Bronchial epithelial cell (primary cell): ENCODE measurements at regions not wholly inside any gene's neighbourhood (a gene's known extent, or its start where the extent isn't known, plus 50 kb on each side); places are given as distances from the start of the nearest gene placed in this dataset.

ENCODE experiments used
- DNase-seq: peaks from one replicate; pipeline ENCODE4 v3.0.0-alpha.2; 2010; ENCODE audit warnings: low read depth
- FAIRE-seq: peaks from 2 replicates; lab custom pipeline; 2011; peaks lifted over from hg19 to GRCh38; lab: Jason Lieb, UNC
- H3K27me3 ChIP-seq: 2 replicates; pipeline ENCODE4 v1.5.1; 2011; ENCODE audit warnings: low read length; ENCODE audit not compliant: control insufficient read depth, insufficient read depth
- H3K36me3 ChIP-seq: 2 replicates; pipeline ENCODE4 v1.5.1; 2011; ENCODE audit warnings: low read length; ENCODE audit not compliant: control insufficient read depth, insufficient read depth
- H3K4me3 ChIP-seq: 2 replicates; pipeline ENCODE4 v1.5.1; 2011; ENCODE audit warnings: mild to moderate bottlenecking, low read depth, low read length, control low read depth
- CTCF ChIP-seq: IDR thresholded peaks from 2 replicates; pipeline ENCODE4 v1.5.1; 2011; ENCODE audit warnings: mild to moderate bottlenecking, moderate library complexity, low read length, control low read depth, inconsistent platforms; ENCODE audit not compliant: insufficient read depth, severe bottlenecking

GRCh38 chr12:127254420-127254955 is 1012.5 kb upstream of the TMEM132C start:
- no peak for TF ChIP-seq CTCF
- no peak for FAIRE-seq

GRCh38 chr12:127257366-127257935 is 1009.5 kb upstream of the TMEM132C start:
- no peak for TF ChIP-seq CTCF
- H3K4me3 ChIP-seq, result no peak overlapping the region
- no peaks in the 10 kb centered on the region for H3K36me3 ChIP-seq
- FAIRE-seq (no peak), DNase-seq (peak; percentile 66)
- H3K27me3 ChIP-seq, result no peaks in the 10 kb centered on the region

More at GRCh38 chr12:127254420-127254955, 1012.5 kb upstream of the TMEM132C start:
- Histone ChIP-seq H3K36me3 (no peaks in the 10 kb centered on the region), H3K27me3 (no peaks in the 10 kb centered on the region), H3K4me3 (no peak overlapping the region)
- DNase-seq, result no peak

- DNase-seq, result peak; percentile 32
- no peaks in the 10 kb centered on the region for H3K27me3 ChIP-seq
- no peak for FAIRE-seq
- TF ChIP-seq CTCF, result no peak
- no peaks in the 10 kb centered on the region for H3K36me3 ChIP-seq
- no peak overlapping the region for H3K4me3 ChIP-seq
Observed at GRCh38 chr12:127260531-127260930, 1006.4 kb upstream of the TMEM132C start.

DNA sequence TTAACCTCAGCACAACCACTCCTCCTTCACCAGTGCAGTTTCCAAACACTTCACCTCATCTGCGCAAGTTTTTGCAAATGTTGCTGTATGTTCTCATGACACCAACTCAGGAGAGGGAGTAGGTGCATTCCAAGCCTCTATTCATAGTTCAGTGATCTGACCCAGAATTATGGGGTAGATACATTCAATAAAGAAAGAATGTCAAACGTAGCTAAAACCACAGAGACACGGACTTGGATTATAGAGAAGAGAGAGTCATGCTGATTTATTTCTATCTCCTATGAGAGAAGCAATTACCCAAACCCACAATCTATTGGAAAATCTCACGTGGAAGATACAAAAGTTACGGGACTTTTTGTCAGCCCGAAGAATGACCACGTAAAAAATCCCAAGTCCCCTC is 1006.0 kb upstream of the TMEM132C start:
- FAIRE-seq (no peak), DNase-seq (no peak)
- Histone ChIP-seq H3K36me3 (no peaks in the 10 kb centered on the region), H3K27me3 (no peaks in the 10 kb centered on the region), H3K4me3 (no peak overlapping the region)
- no peak for TF ChIP-seq CTCF

DNA sequence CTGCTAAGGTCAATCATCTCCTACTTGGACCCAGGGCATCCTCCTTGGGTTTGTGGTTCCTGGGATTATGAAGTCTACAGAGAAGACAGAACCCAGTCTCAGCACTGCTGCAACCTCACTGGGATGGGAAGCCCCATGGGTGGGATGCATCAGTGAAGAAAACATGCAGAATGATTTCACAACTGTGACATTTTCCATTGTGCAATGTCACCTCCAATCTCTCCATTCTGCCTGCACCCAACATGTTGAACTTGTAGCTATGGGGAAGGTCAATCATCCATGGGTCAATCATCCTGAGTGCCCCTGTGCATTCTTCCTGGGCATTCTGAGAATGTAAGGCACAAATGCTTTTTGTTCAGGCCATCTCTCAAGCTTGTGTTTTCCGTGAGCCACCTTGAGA is 1004.4 kb upstream of the TMEM132C start:
- Histone ChIP-seq H3K27me3 (no peaks in the 10 kb centered on the region), H3K36me3 (no peaks in the 10 kb centered on the region), H3K4me3 (no peak overlapping the region)
- TF ChIP-seq CTCF, result no peak
- DNase-seq, result no peak
- FAIRE-seq, result peak; percentile 98

DNA sequence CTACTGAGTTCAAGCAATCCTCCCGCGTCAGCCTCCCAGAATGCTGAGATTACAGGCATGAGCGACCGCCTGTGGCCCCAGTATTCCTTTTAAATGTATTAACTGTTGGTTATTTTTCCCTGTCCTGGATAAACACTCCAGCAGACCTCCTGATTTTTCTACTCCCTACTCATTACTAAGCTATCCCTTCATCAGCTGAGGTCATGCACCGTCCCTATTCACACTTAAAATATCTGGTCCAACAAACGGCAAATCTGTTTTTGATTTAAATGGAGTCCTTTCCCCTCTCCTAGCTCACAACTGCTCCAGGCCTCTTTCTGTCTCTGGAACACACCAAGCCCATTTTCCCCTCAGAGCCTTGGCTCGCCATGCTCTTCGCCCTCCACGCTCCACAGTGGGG is 1003.3 kb upstream of the TMEM132C start:
- H3K4me3 ChIP-seq, result no peak overlapping the region
- no peak for FAIRE-seq
- DNase-seq, result no peak
- no peaks in the 10 kb centered on the region for H3K36me3 ChIP-seq
- no peak for TF ChIP-seq CTCF
- no peaks in the 10 kb centered on the region for H3K27me3 ChIP-seq
